HG03064 (cell line): ENCODE measurements at regions not wholly inside any gene's neighbourhood (a gene's known extent, or its start where the extent isn't known, plus 50 kb on each side); places are given as distances from the start of the nearest gene placed in this dataset.
A peak's percentile ranks its signal among the peaks of the same experiment; 100 is the strongest.

ENCODE experiments used
- ATAC-seq: cut with Tn5 transposase; IDR thresholded peaks from one replicate; pipeline ENCODE4 v1.9.1; 2021; ENCODE audit warnings: low read depth; ENCODE audit not compliant: unreplicated experiment

GRCh38 chr7:17211307-17211836 lies 87.1 kb upstream of the AHR start:
- no peak for ATAC-seq

DNA sequence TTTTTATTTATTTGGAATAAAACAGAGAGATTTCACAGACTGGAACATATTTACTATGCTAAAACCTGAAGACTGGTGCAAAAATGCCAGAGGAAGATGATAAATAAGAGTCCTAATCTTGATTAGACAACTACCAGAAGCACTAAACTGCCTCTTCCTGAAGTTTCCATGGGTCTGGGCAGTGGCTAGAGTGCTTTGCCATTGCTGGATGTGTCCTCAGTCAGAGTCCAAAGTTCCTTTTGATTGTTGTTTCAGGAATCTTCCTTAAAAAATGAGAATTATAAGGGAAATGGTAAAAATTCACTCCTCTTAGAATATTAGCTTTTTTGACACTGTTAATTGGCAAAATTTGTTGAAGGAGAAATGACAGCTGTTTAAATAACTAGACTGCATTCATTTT lies 86.3 kb upstream of the AHR start:
- ATAC-seq, result no peak

DNA sequence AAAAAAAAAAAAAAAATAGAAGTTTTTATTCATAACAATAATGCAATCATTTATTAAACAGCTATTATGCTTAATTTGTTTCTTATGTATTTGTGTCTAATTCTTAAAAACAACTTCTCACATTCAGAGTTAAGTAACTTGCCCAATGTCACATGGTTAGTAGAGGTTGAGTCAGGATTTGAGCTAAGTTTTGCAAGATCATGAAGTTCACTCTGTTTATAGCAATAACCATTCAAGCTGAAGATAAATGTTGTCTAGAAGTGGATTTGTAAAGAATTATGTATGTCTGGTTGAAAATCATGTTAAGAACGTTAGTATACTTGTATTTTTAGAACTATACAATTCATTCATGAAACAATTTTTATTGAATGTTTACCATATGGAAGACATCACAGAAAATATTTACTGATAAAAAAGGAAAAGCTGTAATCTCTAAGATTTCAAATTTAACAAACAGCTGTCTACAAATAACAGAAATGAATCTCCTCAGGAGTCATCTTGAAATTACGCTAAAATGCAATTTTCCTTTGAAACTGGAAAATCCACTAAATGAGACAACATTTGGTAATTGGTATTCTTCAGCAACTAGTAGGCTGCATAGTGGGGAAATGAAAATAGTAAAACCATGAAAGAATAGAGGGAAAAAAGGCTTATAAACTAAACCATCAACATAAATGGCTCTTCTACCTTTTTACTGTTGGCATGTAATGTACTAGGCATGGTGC lies 70.5 kb upstream of the AHR start:
- ATAC-seq, result no peak

DNA sequence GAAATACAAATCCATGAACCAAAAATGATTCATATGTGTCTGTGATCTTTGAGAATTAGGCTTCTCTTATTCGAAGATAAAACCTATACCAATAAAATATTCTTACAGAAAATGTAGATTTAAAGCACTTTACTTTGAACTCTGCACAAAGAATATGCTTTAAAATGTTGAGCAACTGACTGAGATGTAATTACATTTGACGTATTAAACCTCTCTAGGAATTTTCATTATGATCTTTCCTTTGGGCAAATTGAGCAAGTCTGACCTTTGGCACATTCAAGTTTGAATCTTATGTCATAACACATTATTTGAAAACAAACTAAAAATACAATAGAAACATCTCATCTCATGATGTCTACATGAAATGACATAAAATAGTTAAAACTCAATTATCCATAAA lies 69.2 kb upstream of the AHR start:
- ATAC-seq, result no peak

DNA sequence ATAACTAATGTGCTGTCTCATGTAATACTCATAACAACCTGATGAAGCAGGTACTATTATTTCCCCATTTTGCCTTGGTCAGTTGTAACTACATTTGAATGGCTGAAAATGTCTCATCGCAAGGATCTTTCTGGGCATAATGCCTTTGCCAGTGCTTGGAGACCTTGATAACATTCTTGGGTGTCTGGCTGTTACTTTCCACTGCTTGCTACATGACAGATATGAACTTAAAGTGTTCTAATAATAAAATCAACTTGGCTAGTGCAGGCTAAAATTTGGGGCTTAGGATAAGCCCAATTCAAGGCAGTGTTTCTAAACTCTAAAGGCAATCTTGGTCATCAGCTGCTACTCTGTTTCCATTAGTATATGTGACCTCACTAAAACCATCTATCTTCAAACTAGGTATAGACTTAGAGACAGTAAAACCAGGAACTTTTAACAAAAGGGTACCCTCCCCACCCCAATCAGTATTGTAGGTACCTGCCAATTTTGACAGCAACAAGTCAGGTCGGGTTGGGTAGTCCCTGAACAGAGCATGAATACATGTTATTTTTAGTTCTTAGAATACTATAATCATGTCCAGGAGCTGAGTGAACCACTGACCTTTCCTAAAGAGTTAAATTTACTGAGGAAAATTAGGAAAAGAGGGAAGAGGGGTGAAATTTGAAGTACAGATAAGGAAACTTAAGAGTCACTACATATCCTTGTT lies 68.2 kb upstream of the AHR start:
- ATAC-seq, result no peak

DNA sequence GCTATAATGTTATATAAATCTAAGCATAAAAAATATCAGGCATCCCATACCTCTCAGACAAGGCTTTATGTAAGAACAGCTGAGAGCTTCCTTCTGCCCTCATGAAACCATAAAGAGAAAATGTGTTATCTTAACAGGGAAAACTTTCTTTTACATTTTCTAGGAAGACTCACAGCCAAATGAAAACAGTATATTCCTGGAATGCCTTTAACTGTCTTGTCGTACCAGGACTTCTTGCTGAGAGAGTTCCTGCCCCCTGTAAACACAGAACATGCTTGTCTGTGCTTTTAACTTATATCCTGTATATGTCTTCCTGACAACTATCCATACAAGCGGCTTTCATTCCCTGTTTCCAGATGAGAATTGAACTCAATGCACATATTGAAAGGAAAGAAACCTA lies 64.8 kb upstream of the AHR start:
- ATAC-seq, result no peak

- ATAC-seq, result peak; percentile 42
Observed at GRCh38 chr7:17234030-17234397, 64.4 kb upstream of the AHR start.

GRCh38 chr7:17234398-17235031 lies 63.9 kb upstream of the AHR start:
- peak; percentile 99 for ATAC-seq

DNA sequence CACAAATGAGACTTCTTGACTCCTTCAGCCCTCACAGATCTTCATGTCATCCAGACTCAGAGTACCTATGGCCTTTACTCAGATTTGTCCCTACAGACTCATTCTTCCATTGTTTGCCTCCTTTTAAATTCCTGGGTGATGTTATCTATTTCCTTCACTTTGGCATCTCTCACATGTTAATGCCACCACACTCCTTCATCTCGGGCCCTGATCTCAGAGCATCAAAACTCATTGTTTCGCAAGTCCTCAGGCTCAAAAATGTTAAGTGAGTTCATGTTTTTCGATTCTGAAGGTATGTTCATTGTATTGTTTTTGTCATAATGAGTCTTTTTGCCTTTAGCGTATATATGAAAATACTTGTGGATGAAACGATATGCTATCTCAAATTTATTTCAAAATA lies 62.3 kb upstream of the AHR start:
- no peak for ATAC-seq

GRCh38 chr7:17236603-17237002 lies 61.8 kb upstream of the AHR start:
- ATAC-seq, result no peak

DNA sequence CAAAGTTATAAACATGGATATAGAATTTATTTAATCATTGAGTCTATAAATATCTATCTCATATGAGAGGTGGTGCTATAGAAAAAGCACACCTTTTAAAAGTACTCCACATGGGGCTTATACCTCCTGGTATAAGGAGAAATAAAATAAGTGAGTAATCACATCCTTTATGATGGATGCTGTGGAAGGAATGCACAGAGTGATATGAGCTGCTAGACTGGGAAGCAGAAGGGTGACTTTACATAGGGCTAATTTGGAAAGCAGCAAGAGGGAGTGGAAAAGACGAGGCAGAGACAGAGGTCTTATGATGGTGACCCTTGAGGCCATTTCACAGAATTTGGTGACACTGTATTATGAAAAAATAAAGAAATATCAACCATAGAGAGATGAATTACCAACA lies 59.4 kb upstream of the AHR start:
- no peak for ATAC-seq

DNA sequence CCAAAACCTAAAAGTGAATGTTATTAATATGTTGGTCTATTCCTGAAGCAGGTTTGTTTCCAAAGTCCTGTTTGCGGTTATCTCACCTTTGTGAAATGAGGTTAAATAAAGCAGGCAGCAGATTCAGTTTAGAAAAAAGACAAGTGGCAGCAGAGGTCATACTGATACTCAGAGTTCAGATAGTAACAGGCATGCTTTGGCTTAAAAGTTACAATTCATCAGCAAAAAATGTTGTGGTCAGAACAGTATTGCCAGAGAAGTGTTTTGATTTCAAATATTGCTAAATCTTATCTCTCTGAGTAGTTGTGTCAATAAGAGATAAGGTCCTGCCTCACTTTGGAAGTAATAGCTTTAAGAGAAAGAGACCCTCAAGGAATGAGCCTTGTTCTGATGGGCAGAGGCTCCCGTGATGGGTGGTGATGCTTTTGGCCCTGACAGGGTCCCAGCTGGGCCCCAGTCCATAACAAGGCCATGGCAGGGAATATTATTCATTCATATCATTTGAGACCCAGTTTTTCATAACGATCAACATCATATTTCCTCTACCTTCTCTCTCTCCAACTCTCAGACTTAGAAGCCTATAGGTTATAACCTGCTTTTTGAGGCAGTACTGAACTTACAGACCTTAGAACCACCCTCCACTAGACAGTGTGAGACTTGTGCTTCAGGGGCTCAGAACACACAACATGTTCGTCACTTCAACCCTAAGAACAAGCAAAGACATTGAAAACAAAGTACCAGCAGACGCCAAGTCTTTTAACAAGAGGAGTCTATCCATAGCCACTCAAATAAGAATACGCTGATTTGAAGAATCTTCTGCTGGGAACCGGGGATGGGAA lies 58.5 kb upstream of the AHR start:
- no peak for ATAC-seq

GRCh38 chr7:17242504-17242903 lies 55.9 kb upstream of the AHR start:
- no peak for ATAC-seq

GRCh38 chr7:17244786-17245185 lies 53.7 kb upstream of the AHR start:
- no peak for ATAC-seq

GRCh38 chr7:17247357-17247756 lies 51.1 kb upstream of the AHR start:
- no peak for ATAC-seq

- no peak for ATAC-seq
Observed at GRCh38 chr7:17248527-17248926, 49.9 kb upstream of the AHR start.
